ENCODE measurements at regions not wholly inside any gene's neighbourhood (a gene's known extent, or its start where the extent isn't known, plus 50 kb on each side); places are given as distances from the start of the nearest gene placed in this dataset.

GRCh38 chr10:1882180-1882579 lies 144.9 kb upstream of the ADARB2 start:
- ATAC-seq, result peak; percentile 22
- TF ChIP-seq CTCF (IDR thresholded peaks at IDR 0.05), result no peak
- H3K27me3 ChIP-seq, result no peaks in the 10 kb centered on the region
- no peaks in the 10 kb centered on the region for H3K4me1 ChIP-seq
- no peak overlapping the region for H3K4me3 ChIP-seq
- no peaks in the 10 kb centered on the region for H3K36me3 ChIP-seq
- intact Hi-C loops (cut with DNase I), result no loop called here
- no peaks in the 10 kb centered on the region for H3K9me3 ChIP-seq
- H3K27ac ChIP-seq, result no peak overlapping the region
- no peak for DNase-seq

- Histone ChIP-seq H3K27me3 (no peaks in the 10 kb centered on the region), H3K9me3 (no peaks in the 10 kb centered on the region), H3K36me3 (no peaks in the 10 kb centered on the region), H3K27ac (no peak overlapping the region), H3K4me3 (no peak overlapping the region), H3K4me1 (no peaks in the 10 kb centered on the region)
- no peak for ATAC-seq
- intact Hi-C loops (cut with DNase I), result no loop called here
- no peak for TF ChIP-seq CTCF (IDR thresholded peaks at IDR 0.05)
- no peak for DNase-seq
These were observed 144.3 kb upstream of the ADARB2 start for GRCh38 chr10:1881636-1882035.

- ATAC-seq, result no peak
These were observed 137.2 kb upstream of the ADARB2 start for GRCh38 chr10:1874533-1874932.

GRCh38 chr10:1873661-1874315 lies 136.5 kb upstream of the ADARB2 start:
- Histone ChIP-seq H3K4me1 (no peaks in the 10 kb centered on the region), H3K36me3 (no peaks in the 10 kb centered on the region), H3K27me3 (no peaks in the 10 kb centered on the region), H3K9me3 (no peaks in the 10 kb centered on the region), H3K27ac (no peak overlapping the region), H3K4me3 (no peak overlapping the region)
- DNase-seq (no peak), ATAC-seq (no peak)
- TF ChIP-seq CTCF (IDR thresholded peaks at IDR 0.05), result no peak
- intact Hi-C loops (cut with DNase I), result no loop called here

More at GRCh38 chr10:1874533-1874932, 137.2 kb upstream of the ADARB2 start:
- Histone ChIP-seq H3K27me3 (no peaks in the 10 kb centered on the region), H3K9me3 (no peaks in the 10 kb centered on the region), H3K27ac (no peak overlapping the region), H3K4me3 (no peak overlapping the region), H3K4me1 (no peaks in the 10 kb centered on the region), H3K36me3 (no peaks in the 10 kb centered on the region)
- intact Hi-C loops (cut with DNase I), result no loop called here
- DNase-seq, result no peak
- TF ChIP-seq CTCF (IDR thresholded peaks at IDR 0.05), result no peak

GRCh38 chr10:1872151-1872726 lies 134.9 kb upstream of the ADARB2 start:
- no peaks in the 10 kb centered on the region for H3K4me1 ChIP-seq
- no peak for ATAC-seq
- H3K9me3 ChIP-seq, result no peaks in the 10 kb centered on the region
- H3K4me3 ChIP-seq, result no peak overlapping the region
- no peak for DNase-seq
- intact Hi-C loops (cut with DNase I), result no loop called here
- H3K27ac ChIP-seq, result no peak overlapping the region
- no peak for TF ChIP-seq CTCF (IDR thresholded peaks at IDR 0.05)
- no peaks in the 10 kb centered on the region for H3K36me3 ChIP-seq
- H3K27me3 ChIP-seq, result no peaks in the 10 kb centered on the region

All from upper lobe of right lung (tissue), 1 donor.